Naive thymus-derived CD8-positive, alpha-beta T cell (primary cell): ENCODE measurements at regions not wholly inside any gene's neighbourhood (a gene's known extent, or its start where the extent isn't known, plus 50 kb on each side); places are given as distances from the start of the nearest gene placed in this dataset.
A peak's percentile ranks its signal among the peaks of the same experiment; 100 is the strongest.

Experiments used
- ATAC-seq, 2 donors: fragments of 150-1000 bp; cut with Tn5 transposase in 1 of 2; sonication (Bioruptor Pico), chemical (Tn5 transposase) in 1 of 2; 1 replicate in 1 of 2; 2 replicates in 1 of 2; pipeline ENCODE4 v1.10.0; 2021; ENCODE audit warnings: mild to moderate bottlenecking in 2 of 2, moderate library complexity in 2 of 2
- POLR2A ChIA-PET: fragments of 350-600 bp; sonication (Branson Sonifier 250); formaldehyde crosslinking; loops from one replicate; lab custom pipeline; 2021; ENCODE audit warnings: antibody characterized with exemption; lab: Charles Lee
- DNase-seq, 10 donors: peaks; one replicate each; pipeline versions ENCODE4 v3.0.0 to v3.0.0-alpha.2; 2020 to 2022
- H3K27ac Mint-ChIP-seq, 10 donors: one replicate each; pipeline ENCODE4 v1.8.0; 2020 to 2022; ENCODE audit warnings: mild to moderate bottlenecking in 10 of 10, mixed read lengths in 10 of 10, moderate library complexity in 4 of 10, inconsistent platforms in 1 of 10
- H3K27me3 Mint-ChIP-seq, 5 donors: one replicate each; pipeline ENCODE4 v1.8.0; 2021 to 2022; ENCODE audit warnings: mixed read lengths in 5 of 5
- H3K36me3 Mint-ChIP-seq, 3 donors: one replicate each; pipeline ENCODE4 v1.8.0; 2020 to 2022; ENCODE audit warnings: mixed read lengths in 3 of 3, mild to moderate bottlenecking in 2 of 3, inconsistent platforms in 1 of 3
- H3K4me1 Mint-ChIP-seq, 4 donors: one replicate each; pipeline ENCODE4 v1.8.0; 2021 to 2022; ENCODE audit warnings: mixed read lengths in 4 of 4
- H3K4me3 Mint-ChIP-seq, 10 donors: one replicate each; pipeline ENCODE4 v1.8.0; 2020 to 2022; ENCODE audit warnings: mild to moderate bottlenecking in 10 of 10, mixed read lengths in 10 of 10, moderate library complexity in 6 of 10, inconsistent platforms in 1 of 10
- H3K9me3 Mint-ChIP-seq, 9 donors: one replicate each; pipeline ENCODE4 v1.8.0; 2020 to 2022; ENCODE audit warnings: mixed read lengths in 9 of 9, mild to moderate bottlenecking in 3 of 9, inconsistent platforms in 1 of 9, moderate library complexity in 1 of 9

GRCh38 chr1:115140442-115141144, 51.3 kb upstream of the TSPAN2 start:
- H3K36me3 Mint-ChIP-seq = no peaks in the 10 kb centered on the region
- H3K4me3 Mint-ChIP-seq = no peak overlapping the region
- DNase-seq = no peak
- peaks cover 17 to 29% (median 25%) of the 10 kb centered on the region in 5 donors for H3K27me3 Mint-ChIP-seq
- peaks cover 2 to 9% (median 4%) of the 10 kb centered on the region in 4 donors for H3K4me1 Mint-ChIP-seq
- no peak for ATAC-seq
- no peaks in the 10 kb centered on the region for H3K9me3 Mint-ChIP-seq
- POLR2A ChIA-PET = no interaction called here
- H3K27ac Mint-ChIP-seq = no peak overlapping the region

DNA sequence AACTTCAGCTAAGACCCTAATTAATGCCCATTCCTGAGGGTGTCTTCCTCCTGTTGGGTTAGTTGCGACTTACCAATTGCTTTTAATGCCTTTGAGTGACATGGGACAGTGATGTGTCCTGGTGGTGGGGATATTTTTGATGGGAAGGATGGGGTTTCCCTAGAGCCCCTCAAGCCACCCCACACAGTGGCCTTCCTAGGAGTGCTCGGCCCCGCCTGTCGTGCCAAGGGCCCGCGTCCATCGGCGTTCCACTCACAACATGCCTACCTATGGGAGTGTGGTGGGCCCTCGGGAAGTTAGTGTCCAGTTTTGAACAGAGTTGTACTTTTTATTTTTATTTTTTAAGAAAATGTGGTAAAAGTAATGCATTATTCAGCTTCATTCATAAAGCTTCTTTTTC, 50.1 kb upstream of the TSPAN2 start:
- Mint-ChIP-seq H3K36me3 (no peaks in the 10 kb centered on the region), H3K27ac (no peak overlapping the region), H3K4me3 (peak overlapping the region in 7 of 10 donors; percentile 6 to 79 (median 65)), H3K9me3 (no peaks in the 10 kb centered on the region), H3K4me1 (peaks cover 2 to 9% (median 4%) of the 10 kb centered on the region in 4 donors), H3K27me3 (peaks cover 16 to 29% (median 23%) of the 10 kb centered on the region in 5 donors)
- POLR2A ChIA-PET = no interaction called here
- no peak for DNase-seq
- ATAC-seq = no peak
